OCI-LY3 (cell line): ENCODE measurements at regions not wholly inside any gene's neighbourhood (a gene's known extent, or its start where the extent isn't known, plus 50 kb on each side); places are given as distances from the start of the nearest gene placed in this dataset.

ENCODE experiments used
- H2AFZ ChIP-seq: fragments of 200-600, 300-600 bp; shearing (Covaris generic); 2 replicates; pipeline ENCODE4 v1.6.0; 2014; ENCODE audit warnings: antibody characterized with exemption, low read depth, low read length
- H3K27ac ChIP-seq: fragments of 200-600, 300-600 bp; sonication (generic); 2 replicates; pipeline ENCODE4 v1.5.1; 2014; ENCODE audit warnings: mild to moderate bottlenecking, low read length, moderate library complexity, mixed read lengths
- H3K27me3 ChIP-seq: fragments of 200-600, 300-600 bp; sonication (generic); 2 replicates; pipeline ENCODE4 v1.6.1; 2014; ENCODE audit warnings: low read depth, low read length, mixed read lengths
- H3K36me3 ChIP-seq: fragments of 200-600, 300-600 bp; sonication (generic); replicated peaks from 2 replicates; pipeline ENCODE3; 2014; ENCODE audit warnings: low read depth, low read length, mixed read lengths
- H3K4me1 ChIP-seq: fragments of 300-600, 200-600 bp; sonication (generic); 2 replicates; pipeline ENCODE4 v1.6.1; 2014; ENCODE audit warnings: low read length, mixed read lengths
- H3K4me2 ChIP-seq: fragments of 200-600, 300-600 bp; sonication (generic); 2 replicates; pipeline ENCODE4 v1.6.1; 2014; ENCODE audit warnings: low read length, mixed read lengths
- H3K4me3 ChIP-seq: fragments of 300-600, 200-600 bp; sonication (generic); 2 replicates; pipeline ENCODE4 v1.5.1; 2014; ENCODE audit warnings: antibody characterized with exemption, mild to moderate bottlenecking, low read length, moderate library complexity
- H3K79me2 ChIP-seq: fragments of 300-600, 200-600 bp; shearing (Covaris generic); 2 replicates; pipeline ENCODE4 v1.6.1; 2014; ENCODE audit warnings: mild to moderate bottlenecking, low read length, mixed read lengths
- H3K9ac ChIP-seq: fragments of 300-600, 200-600 bp; shearing (Covaris generic); 2 replicates; pipeline ENCODE4 v1.6.0; 2014; ENCODE audit warnings: mild to moderate bottlenecking, low read length, moderate library complexity
- H3K9me3 ChIP-seq: fragments of 200-600, 300-600 bp; shearing (Covaris generic); 2 replicates; pipeline ENCODE4 v1.6.1; 2014; ENCODE audit warnings: low read length, mixed read lengths; ENCODE audit not compliant: insufficient read depth
- H4K20me1 ChIP-seq: fragments of 200-600, 300-600 bp; sonication (generic); 2 replicates; pipeline ENCODE4 v1.6.1; 2016; ENCODE audit warnings: low read length, mixed read lengths; ENCODE audit not compliant: insufficient read depth
- EZH2phosphoT487 ChIP-seq: fragments of 200-600 bp; shearing (Covaris generic); IDR thresholded peaks from 2 replicates; pipeline ENCODE4 v1.6.1; 2018; ENCODE audit warnings: antibody characterized with exemption, mixed run types, low read depth
- TF ChIP-seq, protein P1 (sequence below): fragments of 200-600, 300-600 bp; sonication (generic); IDR thresholded peaks from 2 replicates; pipeline ENCODE4 v1.5.1; 2014; ENCODE audit warnings: antibody characterized with exemption, low read length, low read depth

DNA sequence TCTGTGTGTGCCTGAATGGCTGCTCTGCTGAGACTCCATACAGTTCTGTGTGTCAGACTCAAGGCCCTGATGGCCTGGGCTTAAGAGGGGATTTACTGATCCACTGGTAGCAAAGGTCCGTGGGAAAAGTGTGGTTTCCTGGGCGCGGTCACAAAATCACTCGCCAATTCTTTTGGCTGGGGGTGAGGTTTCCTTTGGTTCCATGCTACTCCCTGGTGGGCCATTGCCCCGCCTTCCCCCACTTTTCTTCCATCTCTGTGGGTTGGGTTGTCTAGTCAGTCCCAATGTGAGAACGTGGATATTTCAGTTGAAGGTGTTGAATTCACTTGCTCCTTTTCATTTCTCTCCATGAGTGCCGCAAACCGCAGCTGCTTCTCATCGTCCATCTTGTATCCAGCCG, 162.7 kb upstream of the NRXN1 start:
- H2AFZ ChIP-seq, result no peak overlapping the region
- H3K4me2 ChIP-seq, result no peak overlapping the region

DNA sequence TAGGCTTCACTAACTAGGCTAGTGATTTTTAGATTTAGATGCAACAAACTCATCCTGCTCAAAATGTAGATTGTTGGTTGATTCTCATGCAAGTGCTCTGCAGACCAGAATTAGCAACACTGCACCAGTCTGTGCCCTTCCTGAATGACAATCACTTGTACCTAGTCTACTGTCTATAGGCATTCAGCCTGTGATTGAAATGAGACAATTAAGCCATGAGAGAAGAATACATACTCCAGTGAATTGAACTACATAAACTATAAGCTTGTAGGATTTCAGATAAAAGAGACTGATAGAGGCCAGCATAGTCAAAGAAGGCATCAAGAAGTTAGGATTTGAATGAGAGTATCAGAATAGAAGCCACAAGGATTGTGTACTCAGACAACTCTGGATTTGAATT, 138.3 kb upstream of the NRXN1 start:
- Histone ChIP-seq H3K4me1 (peaks cover 11% of the 10 kb centered on the region), H3K4me2 (no peak overlapping the region), H3K4me3 (no peak overlapping the region), H3K27ac (no peak overlapping the region), H2AFZ (no peak overlapping the region), H3K36me3 (no peaks in the 10 kb centered on the region), H3K27me3 (no peaks in the 10 kb centered on the region), H4K20me1 (no peaks in the 10 kb centered on the region), H3K9ac (no peak overlapping the region), H3K79me2 (no peaks in the 10 kb centered on the region), H3K9me3 (no peaks in the 10 kb centered on the region)
- TF ChIP-seq, protein P1, sequence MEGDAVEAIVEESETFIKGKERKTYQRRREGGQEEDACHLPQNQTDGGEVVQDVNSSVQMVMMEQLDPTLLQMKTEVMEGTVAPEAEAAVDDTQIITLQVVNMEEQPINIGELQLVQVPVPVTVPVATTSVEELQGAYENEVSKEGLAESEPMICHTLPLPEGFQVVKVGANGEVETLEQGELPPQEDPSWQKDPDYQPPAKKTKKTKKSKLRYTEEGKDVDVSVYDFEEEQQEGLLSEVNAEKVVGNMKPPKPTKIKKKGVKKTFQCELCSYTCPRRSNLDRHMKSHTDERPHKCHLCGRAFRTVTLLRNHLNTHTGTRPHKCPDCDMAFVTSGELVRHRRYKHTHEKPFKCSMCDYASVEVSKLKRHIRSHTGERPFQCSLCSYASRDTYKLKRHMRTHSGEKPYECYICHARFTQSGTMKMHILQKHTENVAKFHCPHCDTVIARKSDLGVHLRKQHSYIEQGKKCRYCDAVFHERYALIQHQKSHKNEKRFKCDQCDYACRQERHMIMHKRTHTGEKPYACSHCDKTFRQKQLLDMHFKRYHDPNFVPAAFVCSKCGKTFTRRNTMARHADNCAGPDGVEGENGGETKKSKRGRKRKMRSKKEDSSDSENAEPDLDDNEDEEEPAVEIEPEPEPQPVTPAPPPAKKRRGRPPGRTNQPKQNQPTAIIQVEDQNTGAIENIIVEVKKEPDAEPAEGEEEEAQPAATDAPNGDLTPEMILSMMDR, result no peak
- TF ChIP-seq EZH2phosphoT487, result no peak

More for the DNA sequence above, 162.7 kb upstream of the NRXN1 start:
- Histone ChIP-seq H3K4me1 (no peaks in the 10 kb centered on the region), H4K20me1 (no peaks in the 10 kb centered on the region), H3K27me3 (no peaks in the 10 kb centered on the region), H3K9ac (no peak overlapping the region), H3K4me3 (no peak overlapping the region), H3K9me3 (peaks cover 4% of the 10 kb centered on the region; the same call in 1 of the 2 replicates), H3K27ac (no peak overlapping the region), H3K36me3 (no peaks in the 10 kb centered on the region), H3K79me2 (no peaks in the 10 kb centered on the region)
- TF ChIP-seq, protein P1, result no peak
- TF ChIP-seq EZH2phosphoT487, result no peak

DNA sequence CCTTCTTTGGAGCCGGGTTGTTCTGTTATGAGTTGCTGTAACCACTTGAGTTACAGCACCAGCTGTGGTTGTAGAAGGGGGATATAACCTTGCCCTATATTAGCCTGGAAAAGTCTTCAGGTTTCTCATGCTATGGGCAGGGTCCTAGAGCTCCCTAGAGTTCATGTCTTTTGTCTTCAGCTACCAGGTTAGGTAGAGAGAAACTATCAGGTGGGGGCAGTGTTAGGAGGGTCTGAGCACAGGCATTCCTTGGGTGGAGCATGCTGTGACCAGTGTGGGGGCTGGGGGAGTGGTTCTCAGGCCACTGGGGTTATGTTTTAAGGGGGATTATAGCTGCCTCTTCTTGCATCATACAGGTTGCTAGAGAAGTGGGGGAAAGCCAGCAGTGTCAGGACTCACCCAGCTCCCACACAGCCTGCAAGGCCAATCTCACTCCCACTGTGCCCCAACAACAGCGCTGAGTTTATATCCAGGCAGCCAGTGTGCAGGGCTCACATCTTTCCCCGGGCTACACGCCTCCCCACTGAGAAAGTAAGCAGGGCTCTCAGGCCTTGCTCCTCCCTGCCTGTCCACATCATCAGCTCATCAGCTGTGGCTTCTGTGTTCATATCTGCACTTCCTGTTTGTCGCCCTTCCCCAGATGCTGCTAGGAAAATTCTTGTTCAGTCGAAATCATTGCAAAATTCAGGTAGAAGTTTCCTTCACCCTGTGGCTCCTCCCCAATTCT, 133.8 kb upstream of the NRXN1 start:
- H3K27ac ChIP-seq, result no peak overlapping the region
- no peaks in the 10 kb centered on the region for H3K9me3 ChIP-seq
- peak overlapping the region; percentile 29 for H3K4me3 ChIP-seq
- peak overlapping the region; percentile 53 for H3K4me2 ChIP-seq
- H3K4me1 ChIP-seq, result peaks cover 11% of the 10 kb centered on the region
- H4K20me1 ChIP-seq, result no peaks in the 10 kb centered on the region
- peak overlapping the region; percentile 92 for H2AFZ ChIP-seq
- no peaks in the 10 kb centered on the region for H3K27me3 ChIP-seq
- no peaks in the 10 kb centered on the region for H3K79me2 ChIP-seq
- no peaks in the 10 kb centered on the region for H3K36me3 ChIP-seq
- no peak for TF ChIP-seq EZH2phosphoT487
- TF ChIP-seq, protein P1, result no peak
- peak overlapping the region; percentile 11; the same call in 1 of the 2 replicates for H3K9ac ChIP-seq

DNA sequence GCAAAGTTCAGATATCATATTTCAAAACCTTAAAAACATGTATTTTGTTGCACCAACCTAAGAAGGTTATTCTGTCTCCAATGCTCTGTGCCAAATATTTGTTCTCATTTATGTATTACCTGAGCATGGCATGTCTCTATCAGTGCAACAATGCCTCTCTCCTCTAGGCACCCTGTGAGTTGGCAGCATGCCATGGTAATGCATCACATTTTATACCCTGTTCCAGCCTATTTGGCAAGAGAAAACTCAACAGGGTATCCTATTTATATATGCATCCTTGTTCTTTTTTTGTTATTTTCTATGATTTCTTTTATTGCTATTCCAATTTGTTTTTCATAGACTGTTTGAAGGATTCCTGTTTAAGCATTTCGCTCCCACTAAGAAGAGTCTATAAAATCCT, 126.3 kb upstream of the NRXN1 start:
- no peak overlapping the region for H3K4me2 ChIP-seq
- H3K4me1 ChIP-seq, result no peaks in the 10 kb centered on the region
- H3K27ac ChIP-seq, result no peak overlapping the region
- H3K9me3 ChIP-seq, result no peaks in the 10 kb centered on the region
- H4K20me1 ChIP-seq, result no peaks in the 10 kb centered on the region
- TF ChIP-seq, protein P1, result no peak
- no peak for TF ChIP-seq EZH2phosphoT487
- no peak overlapping the region for H3K9ac ChIP-seq
- no peak overlapping the region for H2AFZ ChIP-seq
- H3K4me3 ChIP-seq, result no peak overlapping the region
- no peaks in the 10 kb centered on the region for H3K36me3 ChIP-seq
- H3K79me2 ChIP-seq, result no peaks in the 10 kb centered on the region
- H3K27me3 ChIP-seq, result no peaks in the 10 kb centered on the region
